GM12878 (cell line): ENCODE measurements at regions not wholly inside any gene's neighbourhood (a gene's known extent, or its start where the extent isn't known, plus 50 kb on each side); places are given as distances from the start of the nearest gene placed in this dataset.

Experiments used
- ATAC-seq: fragments of 200-7000 bp; cut with Tn5 transposase; 3 replicates; pipeline ENCODE4 v1.9.1; 2020; ENCODE audit warnings: mild to moderate bottlenecking, moderate library complexity
- BruUV-seq: library from RNA; stranded (reverse); fragments of 400-500 nt; replicated peaks from 2 replicates; lab custom pipeline; 2021; lab: Mats Ljungman, UMichigan
- CTCF ChIA-PET: fragments of 300-600 bp; sonication (Branson Sonifier 250); formaldehyde crosslinking; extraction: SDS; loops from one replicate; lab custom pipeline; 2021; ENCODE audit warnings: inconsistent platforms; lab: Yijun Ruan, JAX
- POLR2A ChIA-PET: fragments of 350-600 bp; formaldehyde crosslinking; extraction: SDS; loops from one replicate; lab custom pipeline; 2021; ENCODE audit warnings: inconsistent platforms; lab: Charles Lee
- RAD21 ChIA-PET: fragments of 300-600 bp; sonication (Branson Sonifier 250); formaldehyde crosslinking; loops from one replicate; lab custom pipeline; 2023; ENCODE audit warnings: antibody characterized with exemption; ENCODE audit not compliant: unreplicated experiment; lab: Charles Lee
- SMC1A ChIA-PET: fragments of 300-600 bp; sonication (Branson Sonifier 250); formaldehyde crosslinking; loops from one replicate; lab custom pipeline; 2023; ENCODE audit not compliant: unreplicated experiment, uncharacterized antibody; lab: Charles Lee
- DNase-seq: peaks from one replicate; pipeline ENCODE4 v3.0.0-alpha.2; 2011; ENCODE audit warnings: low read depth, low spot score
- FAIRE-seq: peaks from 3 replicates; lab custom pipeline; 2011; peaks lifted over from hg19 to GRCh38; lab: Jason Lieb, UNC
- H2AFZ ChIP-seq: 2 replicates; pipeline ENCODE4 v1.6.0; 2011; ENCODE audit warnings: low read depth, low read length, control low read depth; ENCODE audit not compliant: control insufficient read depth
- H3K27ac ChIP-seq: 2 replicates; pipeline ENCODE4 v1.5.1; 2011; ENCODE audit warnings: control low read depth; ENCODE audit not compliant: control insufficient read depth, insufficient read depth
- H3K27me3 ChIP-seq, 2 experiments: replicated peaks in 1 of 2; 2 replicates each; pipeline versions ENCODE4 v1.6.0 to v1.6.1; 2011; ENCODE audit warnings: low read length in 1 of 2; ENCODE audit not compliant: control insufficient read depth in 2 of 2, insufficient read depth in 2 of 2
- H3K36me3 ChIP-seq, 2 experiments: 2 replicates each; pipeline ENCODE4 v1.5.1; 2011; ENCODE audit warnings: low read length in 1 of 2; ENCODE audit not compliant: control insufficient read depth in 2 of 2, insufficient read depth in 2 of 2
- H3K4me1 ChIP-seq: 2 replicates; pipeline ENCODE4 v1.6.1; 2011; ENCODE audit warnings: mild to moderate bottlenecking, low read length, moderate library complexity, mixed read lengths; ENCODE audit not compliant: control insufficient read depth, insufficient read depth
- H3K4me2 ChIP-seq: 2 replicates; pipeline ENCODE4 v1.6.0; 2011; ENCODE audit warnings: control low read depth; ENCODE audit not compliant: control insufficient read depth, insufficient read depth
- H3K4me3 ChIP-seq: fragments of 200-600 bp; sonication (generic); 2 replicates; pipeline ENCODE4 v1.5.1; 2016
- H3K79me2 ChIP-seq: 2 replicates; pipeline ENCODE4 v1.6.0; 2011; ENCODE audit warnings: low read length; ENCODE audit not compliant: control insufficient read depth, insufficient read depth
- H3K9ac ChIP-seq: 2 replicates; pipeline ENCODE4 v1.8.0; 2011; ENCODE audit warnings: low read length, control low read depth, mixed read lengths; ENCODE audit not compliant: control insufficient read depth, insufficient read depth
- H3K9me3 ChIP-seq: replicated peaks from 3 replicates; pipeline ENCODE4 v1.5.1; 2011; ENCODE audit warnings: mild to moderate bottlenecking, low read length; ENCODE audit not compliant: control insufficient read depth, insufficient read depth
- H4K20me1 ChIP-seq: 2 replicates; pipeline ENCODE4 v1.6.0; 2011; ENCODE audit not compliant: control insufficient read depth, insufficient read depth
- CBX3 ChIP-seq: fragments of 200-600 bp; sonication (generic); IDR thresholded peaks from 2 replicates; pipeline ENCODE4 v1.6.1; 2016; ENCODE audit warnings: low read depth, borderline replicate concordance
- CBX5 ChIP-seq: sonication (generic); IDR thresholded peaks from 2 replicates; pipeline ENCODE4 v1.6.1; 2016; ENCODE audit warnings: low read depth, moderate library complexity, mild to moderate bottlenecking, inconsistent platforms
- CEBPB ChIP-seq, 2 experiments: fragments of 150-350 bp in 1 of 2; IDR thresholded peaks; 2 replicates each; pipeline ENCODE4 v1.6.1; 2012 to 2014; ENCODE audit warnings: low read depth in 2 of 2, low read length in 2 of 2, borderline replicate concordance in 1 of 2, inconsistent platforms in 1 of 2
- FOXM1 ChIP-seq: IDR thresholded peaks from 2 replicates; pipeline ENCODE4 v1.6.1; 2012; ENCODE audit warnings: low read depth, mild to moderate bottlenecking, inconsistent platforms, low read length, moderate library complexity
- MXI1 ChIP-seq: fragments of 150-350 bp; IDR thresholded peaks from 2 replicates; pipeline ENCODE4 v1.6.1; 2011; ENCODE audit warnings: low read depth, mild to moderate bottlenecking, inconsistent platforms, low read length, improper control_type of control experiment
- SRF ChIP-seq, 2 experiments: IDR thresholded peaks; 2 replicates each; pipeline ENCODE4 v1.6.1; 2011; ENCODE audit warnings: low read depth in 2 of 2, low read length in 2 of 2, mild to moderate bottlenecking in 1 of 2, moderate library complexity in 1 of 2
- TCF3 ChIP-seq: IDR thresholded peaks from 2 replicates; pipeline ENCODE4 v1.6.1; 2012; ENCODE audit warnings: low read depth, mild to moderate bottlenecking, low read length, borderline replicate concordance; ENCODE audit not compliant: insufficient read depth
- ZNF274 ChIP-seq: IDR thresholded peaks from one replicate; pipeline ENCODE4 v1.8.0; 2011; ENCODE audit not compliant: insufficient read length, insufficient read depth
- WGBS: methylation state at CpG from one replicate; pipeline ENCODE4 v1.1.6; 2016; ENCODE audit warnings: low lambda C conversion rate; ENCODE audit not compliant: insufficient replicate concordance, insufficient coverage; ENCODE audit errors: missing lambda C conversion rate; 5-methylcytosine and 5-hydroxymethylcytosine counted together
- in situ Hi-C: fragments of 300-500 bp; cut with MboI; formaldehyde crosslinking; loops from 9 replicates; pipeline ENCODE4 v1.14.3; 2018; ENCODE audit warnings: mixed read lengths
- intact Hi-C: fragments of 100-400 bp; cut with micrococcal nuclease; formaldehyde crosslinking; loops from one replicate; pipeline ENCODE4 v1.14.2; 2022; ENCODE audit not compliant: unreplicated experiment
- TF ChIP-seq, protein P1 (sequence below): fragments of 450-650 bp; formaldehyde crosslinking; IDR thresholded peaks from 2 replicates; pipeline ENCODE4 v1.4.0; 2020; ENCODE audit warnings: mild to moderate bottlenecking, moderate library complexity

DNA sequence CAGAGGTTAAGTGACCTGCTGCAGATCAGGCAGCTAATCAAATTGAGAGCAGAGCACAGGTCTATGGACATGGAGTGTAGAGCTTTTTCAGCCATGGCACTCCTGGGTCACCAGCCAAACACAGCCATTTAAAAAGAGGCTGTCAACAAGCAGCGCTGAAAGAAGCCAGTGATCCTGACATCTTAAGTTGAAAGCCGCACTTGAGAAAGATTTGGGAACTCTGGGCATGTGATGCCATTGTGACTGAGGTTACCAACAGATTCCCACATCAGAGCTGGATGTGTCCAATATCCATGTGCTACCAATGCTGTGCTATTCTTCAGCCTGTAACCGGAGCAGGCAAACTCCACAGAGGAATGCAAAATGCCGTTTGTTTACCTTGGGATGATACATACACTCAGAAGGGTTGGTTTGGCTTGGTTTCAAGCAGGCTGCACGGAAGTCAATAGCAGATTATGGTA, 56.2 kb upstream of the ABLIM1 start (continued):
- no peak for TF ChIP-seq FOXM1
- no peak for TF ChIP-seq MXI1
- no peak for TF ChIP-seq CBX3

DNA sequence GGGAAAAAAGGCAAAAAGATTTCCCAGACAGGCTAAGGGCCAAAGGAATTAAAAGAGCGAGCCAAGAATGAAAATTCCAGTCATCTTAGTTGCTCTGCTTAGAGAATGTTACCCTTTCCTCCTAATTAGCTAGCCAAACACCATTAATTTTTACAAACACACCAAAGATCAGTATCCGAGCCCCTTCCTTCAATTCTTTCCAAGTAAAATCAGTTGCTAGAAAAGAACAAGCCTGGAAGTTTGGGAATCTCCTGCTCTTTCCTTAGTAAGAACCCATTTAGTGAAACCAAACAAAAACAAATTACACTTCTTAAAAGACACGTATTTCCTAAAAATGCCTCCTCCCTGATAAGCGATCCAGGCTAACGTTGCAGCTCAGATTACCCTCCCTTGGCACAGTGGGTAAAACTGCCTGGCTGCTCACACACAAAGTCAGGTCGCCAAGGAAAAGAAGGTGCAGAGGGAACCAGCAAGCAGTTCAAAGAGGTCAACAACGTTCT, 57.1 kb upstream of the ABLIM1 start:
- no peaks in the 10 kb centered on the region for H3K9me3 ChIP-seq
- DNase-seq: no peak
- POLR2A ChIA-PET: no interaction called here
- SMC1A ChIA-PET: no interaction called here
- no peak for TF ChIP-seq CEBPB (IDR thresholded peaks at IDR 0.05; ENCODE audit: borderline replicate concordance in 1 of 2, low read depth in 2 of 2, low read length in 2 of 2)
- TF ChIP-seq CBX5: no peak
- no peak for TF ChIP-seq ZNF274
- TF ChIP-seq, protein P1, sequence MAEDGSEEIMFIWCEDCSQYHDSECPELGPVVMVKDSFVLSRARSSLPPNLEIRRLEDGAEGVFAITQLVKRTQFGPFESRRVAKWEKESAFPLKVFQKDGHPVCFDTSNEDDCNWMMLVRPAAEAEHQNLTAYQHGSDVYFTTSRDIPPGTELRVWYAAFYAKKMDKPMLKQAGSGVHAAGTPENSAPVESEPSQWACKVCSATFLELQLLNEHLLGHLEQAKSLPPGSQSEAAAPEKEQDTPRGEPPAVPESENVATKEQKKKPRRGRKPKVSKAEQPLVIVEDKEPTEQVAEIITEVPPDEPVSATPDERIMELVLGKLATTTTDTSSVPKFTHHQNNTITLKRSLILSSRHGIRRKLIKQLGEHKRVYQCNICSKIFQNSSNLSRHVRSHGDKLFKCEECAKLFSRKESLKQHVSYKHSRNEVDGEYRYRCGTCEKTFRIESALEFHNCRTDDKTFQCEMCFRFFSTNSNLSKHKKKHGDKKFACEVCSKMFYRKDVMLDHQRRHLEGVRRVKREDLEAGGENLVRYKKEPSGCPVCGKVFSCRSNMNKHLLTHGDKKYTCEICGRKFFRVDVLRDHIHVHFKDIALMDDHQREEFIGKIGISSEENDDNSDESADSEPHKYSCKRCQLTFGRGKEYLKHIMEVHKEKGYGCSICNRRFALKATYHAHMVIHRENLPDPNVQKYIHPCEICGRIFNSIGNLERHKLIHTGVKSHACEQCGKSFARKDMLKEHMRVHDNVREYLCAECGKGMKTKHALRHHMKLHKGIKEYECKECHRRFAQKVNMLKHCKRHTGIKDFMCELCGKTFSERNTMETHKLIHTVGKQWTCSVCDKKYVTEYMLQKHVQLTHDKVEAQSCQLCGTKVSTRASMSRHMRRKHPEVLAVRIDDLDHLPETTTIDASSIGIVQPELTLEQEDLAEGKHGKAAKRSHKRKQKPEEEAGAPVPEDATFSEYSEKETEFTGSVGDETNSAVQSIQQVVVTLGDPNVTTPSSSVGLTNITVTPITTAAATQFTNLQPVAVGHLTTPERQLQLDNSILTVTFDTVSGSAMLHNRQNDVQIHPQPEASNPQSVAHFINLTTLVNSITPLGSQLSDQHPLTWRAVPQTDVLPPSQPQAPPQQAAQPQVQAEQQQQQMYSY (CRISPR knock-in tag): no peak
- TF ChIP-seq TCF3: no peak
- no peak for TF ChIP-seq SRF (IDR thresholded peaks at IDR 0.05; ENCODE audit: low read depth in 2 of 2, low read length in 2 of 2)
- FAIRE-seq: no peak
- no TSS peak for BruUV-seq
- H3K4me3 ChIP-seq: no peak overlapping the region
- H3K4me2 ChIP-seq: no peak overlapping the region
- in situ Hi-C loops: no loop called here
- no peaks in the 10 kb centered on the region for H3K36me3 ChIP-seq
- no peak overlapping the region for H3K27ac ChIP-seq
- H2AFZ ChIP-seq: no peak overlapping the region
- no peak overlapping the region for H3K9ac ChIP-seq
- peaks cover 0 to 9% of the 10 kb centered on the region in 2 experiments; a peak in 1 of 4 replicates for H3K27me3 ChIP-seq
- no peaks in the 10 kb centered on the region for H3K79me2 ChIP-seq
- ATAC-seq: no peak
- RAD21 ChIA-PET: no interaction called here
- WGBS: 21% methylated on average over 7 of the region's 7 CpGs
- no peaks in the 10 kb centered on the region for H3K4me1 ChIP-seq
- CTCF ChIA-PET: interaction anchor here (0.7 kb wide), 1 partner anchor 215 kb away, joined by 3 read pairs; no protein-coding TSS in a partner anchor
- intact Hi-C loops: no loop called here
- no peaks in the 10 kb centered on the region for H4K20me1 ChIP-seq
